ENCODE measurements at regions not wholly inside any gene's neighbourhood (a gene's known extent, or its start where the extent isn't known, plus 50 kb on each side); places are given as distances from the start of the nearest gene placed in this dataset.

- no peak for TF ChIP-seq POLR2A (IDR thresholded peaks at IDR 0.05)
- TF ChIP-seq POLR2AphosphoS5 (IDR thresholded peaks at IDR 0.05) = no peak
- no peak for TF ChIP-seq CTCF (IDR thresholded peaks at IDR 0.05)
Measured at GRCh38 chr20:57974863-57975262, 253.6 kb downstream of the ANKRD60 start.

Data from breast epithelium (tissue), 3 donors.